SU-DHL-6 (cell line): ENCODE measurements at regions not wholly inside any gene's neighbourhood (a gene's known extent, or its start where the extent isn't known, plus 50 kb on each side); places are given as distances from the start of the nearest gene placed in this dataset.

Source experiments
- H2AFZ ChIP-seq: fragments of 200-600 bp; sonication (generic); 2 replicates; pipeline ENCODE4 v1.6.1; 2014; ENCODE audit warnings: low read depth, mild to moderate bottlenecking, moderate library complexity, mixed read lengths, antibody characterized with exemption, low read length; ENCODE audit not compliant: severe bottlenecking
- H3F3A ChIP-seq: fragments of 200-600 bp; shearing (Covaris generic); 2 replicates; pipeline ENCODE4 v1.6.0; 2016; ENCODE audit warnings: antibody characterized with exemption, mild to moderate bottlenecking; ENCODE audit not compliant: insufficient read depth
- H3K27ac ChIP-seq: fragments of 200-600 bp; sonication (generic); 2 replicates; pipeline ENCODE4 v1.5.1; 2016; ENCODE audit warnings: low read depth, mild to moderate bottlenecking, low read length, moderate library complexity, mixed read lengths
- H3K27me3 ChIP-seq: fragments of 200-600 bp; sonication (generic), shearing (Covaris generic); 2 replicates; pipeline ENCODE4 v1.6.0; 2014; ENCODE audit warnings: mild to moderate bottlenecking, low read length
- H3K36me3 ChIP-seq: fragments of 200-600 bp; sonication (generic); 2 replicates; pipeline ENCODE4 v1.6.1; 2014; ENCODE audit warnings: mild to moderate bottlenecking, low read length, mixed read lengths
- H3K4me2 ChIP-seq: fragments of 300-600, 200-600 bp; shearing (Covaris generic), sonication (generic); 2 replicates; pipeline ENCODE4 v1.6.0; 2014; ENCODE audit warnings: low read length, low read depth, mild to moderate bottlenecking; ENCODE audit not compliant: poor library complexity, severe bottlenecking
- H3K4me3 ChIP-seq: fragments of 200-600 bp; sonication (generic); 2 replicates; pipeline ENCODE4 v1.5.1; 2014; ENCODE audit warnings: antibody characterized with exemption, low read length, mild to moderate bottlenecking, mixed read lengths; ENCODE audit not compliant: insufficient read depth, poor library complexity, severe bottlenecking
- H3K79me2 ChIP-seq: fragments of 200-600 bp; sonication (generic); 2 replicates; pipeline ENCODE4 v1.6.1; 2014; ENCODE audit warnings: mild to moderate bottlenecking, low read length, moderate library complexity; ENCODE audit not compliant: insufficient read depth
- H3K9ac ChIP-seq: fragments of 200-600 bp; sonication (generic); 2 replicates; pipeline ENCODE4 v1.7.0; 2014; ENCODE audit warnings: mild to moderate bottlenecking, low read length
- H3K9me2 ChIP-seq: fragments of 200-600 bp; sonication (generic); replicated peaks from 2 replicates; pipeline ENCODE4 v1.6.1; 2014; ENCODE audit warnings: low read length; ENCODE audit not compliant: insufficient read depth
- H3K9me3 ChIP-seq: fragments of 200-600 bp; sonication (generic); 2 replicates; pipeline ENCODE4 v1.6.1; 2014; ENCODE audit warnings: low read length, mixed read lengths; ENCODE audit not compliant: insufficient read depth
- H4K20me1 ChIP-seq: fragments of 200-600 bp; sonication (generic); 2 replicates; pipeline ENCODE4 v1.6.1; 2014; ENCODE audit warnings: low read depth, mild to moderate bottlenecking, antibody characterized with exemption, low read length, moderate library complexity, mixed read lengths
- EZH2phosphoT487 ChIP-seq: fragments of 200-600 bp; sonication (generic), shearing (Covaris generic); conservative IDR thresholded peaks from 2 replicates; pipeline ENCODE4 v1.6.1; 2018; ENCODE audit warnings: mild to moderate bottlenecking, antibody characterized with exemption, low read length, moderate library complexity, mixed read lengths
- TF ChIP-seq, protein P1 (sequence below): fragments of 200-600 bp; sonication (generic); IDR thresholded peaks from one replicate; pipeline ENCODE4 v1.5.1; 2017; ENCODE audit warnings: antibody characterized with exemption, mild to moderate bottlenecking, low read length, moderate library complexity; ENCODE audit not compliant: insufficient read depth, poor library complexity, severe bottlenecking

DNA sequence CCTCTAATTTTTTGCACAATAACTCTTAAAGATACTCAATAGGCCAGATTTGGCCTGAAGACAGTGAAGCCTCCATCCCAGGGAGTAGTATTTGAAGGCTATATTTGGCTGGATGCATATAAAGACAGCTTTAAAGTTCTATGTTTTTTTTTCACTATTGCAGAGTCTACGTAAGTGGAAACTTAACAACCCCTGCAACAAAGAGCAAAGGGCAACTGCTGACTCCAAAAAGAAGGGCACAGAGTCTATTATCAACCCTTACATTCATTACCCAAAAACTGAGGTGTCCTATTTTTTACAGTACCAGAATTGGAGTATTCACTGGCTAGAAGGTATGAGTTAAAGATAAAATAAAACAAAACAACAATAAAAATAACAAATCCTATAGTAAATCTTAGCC lies 329.8 kb upstream of the PKN2 start:
- no peak overlapping the region for H3K4me2 ChIP-seq
- no peaks in the 10 kb centered on the region for H3K36me3 ChIP-seq
- no peak overlapping the region for H2AFZ ChIP-seq
- no peak overlapping the region for H3K4me3 ChIP-seq
- no peaks in the 10 kb centered on the region for H4K20me1 ChIP-seq
- no peaks in the 10 kb centered on the region for H3K9me2 ChIP-seq
- no peaks in the 10 kb centered on the region for H3K9me3 ChIP-seq
- no peak overlapping the region for H3K27ac ChIP-seq
- TF ChIP-seq EZH2phosphoT487: no peak
- TF ChIP-seq, protein P1, sequence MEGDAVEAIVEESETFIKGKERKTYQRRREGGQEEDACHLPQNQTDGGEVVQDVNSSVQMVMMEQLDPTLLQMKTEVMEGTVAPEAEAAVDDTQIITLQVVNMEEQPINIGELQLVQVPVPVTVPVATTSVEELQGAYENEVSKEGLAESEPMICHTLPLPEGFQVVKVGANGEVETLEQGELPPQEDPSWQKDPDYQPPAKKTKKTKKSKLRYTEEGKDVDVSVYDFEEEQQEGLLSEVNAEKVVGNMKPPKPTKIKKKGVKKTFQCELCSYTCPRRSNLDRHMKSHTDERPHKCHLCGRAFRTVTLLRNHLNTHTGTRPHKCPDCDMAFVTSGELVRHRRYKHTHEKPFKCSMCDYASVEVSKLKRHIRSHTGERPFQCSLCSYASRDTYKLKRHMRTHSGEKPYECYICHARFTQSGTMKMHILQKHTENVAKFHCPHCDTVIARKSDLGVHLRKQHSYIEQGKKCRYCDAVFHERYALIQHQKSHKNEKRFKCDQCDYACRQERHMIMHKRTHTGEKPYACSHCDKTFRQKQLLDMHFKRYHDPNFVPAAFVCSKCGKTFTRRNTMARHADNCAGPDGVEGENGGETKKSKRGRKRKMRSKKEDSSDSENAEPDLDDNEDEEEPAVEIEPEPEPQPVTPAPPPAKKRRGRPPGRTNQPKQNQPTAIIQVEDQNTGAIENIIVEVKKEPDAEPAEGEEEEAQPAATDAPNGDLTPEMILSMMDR: no peak
- no peaks in the 10 kb centered on the region for H3K79me2 ChIP-seq
- no peaks in the 10 kb centered on the region for H3K27me3 ChIP-seq
- no peak overlapping the region for H3K9ac ChIP-seq
- H3F3A ChIP-seq: no peaks in the 10 kb centered on the region

DNA sequence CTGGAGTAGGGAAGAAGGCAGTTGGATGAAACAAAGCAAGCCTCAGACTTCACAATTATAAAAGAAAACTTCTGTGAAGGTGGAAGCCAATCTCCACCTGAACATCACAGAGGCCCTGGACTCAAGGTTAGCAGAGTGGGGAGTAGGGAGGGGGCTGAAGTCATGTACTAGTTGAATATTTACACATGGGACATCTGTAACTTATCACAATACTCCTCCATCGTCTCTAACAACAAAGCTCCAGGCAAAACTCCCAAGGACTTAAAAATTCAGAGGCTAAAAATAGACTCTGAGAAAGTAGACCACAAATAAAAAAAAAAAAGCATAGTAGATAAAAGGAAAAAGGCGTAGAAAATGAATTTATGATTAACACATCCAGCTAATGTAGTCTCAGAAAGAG lies 326.3 kb upstream of the PKN2 start:
- no peak overlapping the region for H3K4me3 ChIP-seq
- no peak overlapping the region for H3K9ac ChIP-seq
- H3K27me3 ChIP-seq: no peaks in the 10 kb centered on the region
- no peaks in the 10 kb centered on the region for H4K20me1 ChIP-seq
- no peaks in the 10 kb centered on the region for H3K9me3 ChIP-seq
- H3F3A ChIP-seq: no peaks in the 10 kb centered on the region
- H3K79me2 ChIP-seq: no peaks in the 10 kb centered on the region
- no peak overlapping the region for H3K27ac ChIP-seq
- no peaks in the 10 kb centered on the region for H3K9me2 ChIP-seq
- no peak overlapping the region for H3K4me2 ChIP-seq
- no peak overlapping the region for H2AFZ ChIP-seq
- no peaks in the 10 kb centered on the region for H3K36me3 ChIP-seq
- TF ChIP-seq, protein P1: no peak
- TF ChIP-seq EZH2phosphoT487: no peak

DNA sequence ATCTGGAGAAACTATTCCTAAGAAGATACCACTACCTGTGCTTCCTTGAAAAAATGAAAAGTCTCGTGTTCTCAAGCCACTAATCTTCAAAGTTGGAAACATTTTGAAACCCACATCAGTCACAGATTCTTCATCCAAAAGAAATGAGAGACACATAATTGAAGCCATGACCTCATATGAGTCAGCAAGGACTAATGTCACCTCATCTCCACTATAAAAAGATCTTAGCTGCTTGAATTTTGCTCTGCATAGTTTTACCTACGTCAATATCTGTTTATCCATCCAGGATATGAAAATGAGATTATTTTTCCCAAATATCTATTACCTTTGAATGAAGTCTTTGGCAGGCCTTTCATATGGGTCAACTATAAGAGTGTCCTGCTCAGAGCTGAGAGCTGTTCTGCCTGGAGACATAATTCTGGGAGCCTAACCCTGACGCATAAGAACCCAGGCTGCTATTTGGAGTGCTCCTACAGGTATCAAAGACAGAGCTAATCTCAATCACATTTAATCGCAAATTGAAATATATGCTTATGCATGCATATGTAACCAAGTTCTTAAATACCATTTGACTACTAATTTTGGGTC lies 312.5 kb upstream of the PKN2 start:
- H3K4me2 ChIP-seq: no peak overlapping the region
- H3K27me3 ChIP-seq: no peaks in the 10 kb centered on the region
- H3K9me3 ChIP-seq: no peaks in the 10 kb centered on the region
- no peaks in the 10 kb centered on the region for H4K20me1 ChIP-seq
- H3K27ac ChIP-seq: no peak overlapping the region
- no peak overlapping the region for H3K4me3 ChIP-seq
- no peak overlapping the region for H3K9ac ChIP-seq
- TF ChIP-seq, protein P1: no peak
- no peak for TF ChIP-seq EZH2phosphoT487
- H3F3A ChIP-seq: no peaks in the 10 kb centered on the region
- no peak overlapping the region for H2AFZ ChIP-seq
- H3K9me2 ChIP-seq: no peaks in the 10 kb centered on the region
- H3K79me2 ChIP-seq: no peaks in the 10 kb centered on the region
- no peaks in the 10 kb centered on the region for H3K36me3 ChIP-seq
